Gastrocnemius medialis (tissue), 4 donors: ENCODE measurements at regions not wholly inside any gene's neighbourhood (a gene's known extent, or its start where the extent isn't known, plus 50 kb on each side); places are given as distances from the start of the nearest gene placed in this dataset.

ENCODE experiments used
- POLR2A ChIP-seq, 2 donors: fragments of 450-650 bp; IDR thresholded peaks; one replicate each; pipeline ENCODE4 v1.6.1; 2017; ENCODE audit warnings: antibody characterized with exemption in 2 of 2, mild to moderate bottlenecking in 2 of 2, moderate library complexity in 2 of 2
- TF ChIP-seq, protein P1 (sequence below), 5 experiments: fragments of 450-650 bp in 3 of 5; fragments of 200-600 bp in 2 of 5; sonication (generic) in 2 of 5; IDR thresholded peaks in 4 of 5; conservative IDR thresholded peaks in 1 of 5; 1 replicate in 4 of 5; 2 replicates in 1 of 5; pipeline ENCODE4 v1.5.1; 2016 to 2019; ENCODE audit warnings: antibody characterized with exemption in 5 of 5, mild to moderate bottlenecking in 3 of 5, moderate library complexity in 3 of 5

- TF ChIP-seq POLR2A (IDR thresholded peaks at IDR 0.05), result no peak
- TF ChIP-seq, protein P1, sequence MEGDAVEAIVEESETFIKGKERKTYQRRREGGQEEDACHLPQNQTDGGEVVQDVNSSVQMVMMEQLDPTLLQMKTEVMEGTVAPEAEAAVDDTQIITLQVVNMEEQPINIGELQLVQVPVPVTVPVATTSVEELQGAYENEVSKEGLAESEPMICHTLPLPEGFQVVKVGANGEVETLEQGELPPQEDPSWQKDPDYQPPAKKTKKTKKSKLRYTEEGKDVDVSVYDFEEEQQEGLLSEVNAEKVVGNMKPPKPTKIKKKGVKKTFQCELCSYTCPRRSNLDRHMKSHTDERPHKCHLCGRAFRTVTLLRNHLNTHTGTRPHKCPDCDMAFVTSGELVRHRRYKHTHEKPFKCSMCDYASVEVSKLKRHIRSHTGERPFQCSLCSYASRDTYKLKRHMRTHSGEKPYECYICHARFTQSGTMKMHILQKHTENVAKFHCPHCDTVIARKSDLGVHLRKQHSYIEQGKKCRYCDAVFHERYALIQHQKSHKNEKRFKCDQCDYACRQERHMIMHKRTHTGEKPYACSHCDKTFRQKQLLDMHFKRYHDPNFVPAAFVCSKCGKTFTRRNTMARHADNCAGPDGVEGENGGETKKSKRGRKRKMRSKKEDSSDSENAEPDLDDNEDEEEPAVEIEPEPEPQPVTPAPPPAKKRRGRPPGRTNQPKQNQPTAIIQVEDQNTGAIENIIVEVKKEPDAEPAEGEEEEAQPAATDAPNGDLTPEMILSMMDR (IDR thresholded peaks at IDR 0.05 in 4 of 5, conservative IDR thresholded peaks at IDR 0.05 in 1 of 5), result no peak
Measured at GRCh38 chr9:105154723-105155191, 89.7 kb upstream of the SLC44A1 start.
